ENCODE measurements at regions not wholly inside any gene's neighbourhood (a gene's known extent, or its start where the extent isn't known, plus 50 kb on each side); places are given as distances from the start of the nearest gene placed in this dataset.

DNA sequence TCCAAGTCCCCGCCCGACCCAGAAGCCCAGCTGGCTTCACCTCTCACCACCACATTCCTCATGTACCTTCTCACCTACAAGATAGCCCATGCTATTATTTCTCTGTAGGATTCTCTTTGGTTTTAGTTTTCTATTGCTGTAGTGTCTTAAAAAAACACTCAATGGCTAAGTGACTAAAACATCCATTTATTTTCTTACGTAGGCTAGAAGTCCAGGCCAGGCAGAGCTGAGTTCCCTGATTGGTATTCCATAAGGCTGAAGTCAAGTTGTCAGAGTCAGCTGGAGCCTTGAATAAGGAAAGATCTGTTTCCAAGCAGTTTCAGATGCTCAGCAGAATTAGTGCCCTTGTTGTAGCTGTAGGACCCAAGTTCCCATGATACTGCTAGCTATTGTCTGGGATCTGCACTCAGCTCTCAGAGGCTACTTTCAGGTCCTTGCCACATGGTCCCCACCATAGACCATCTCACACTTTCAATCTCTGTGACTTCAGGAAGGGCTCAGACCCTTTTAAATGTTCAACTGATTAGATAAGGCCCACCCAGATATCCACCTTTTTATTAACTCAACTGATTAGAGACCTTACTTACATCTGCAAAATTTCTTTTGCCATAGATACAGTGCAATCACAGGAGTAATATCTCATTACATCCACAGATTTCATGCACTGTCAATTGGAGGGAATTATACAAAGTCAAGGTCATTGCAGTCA is 371.0 kb downstream of the TGFB2 start:
- Mint-ChIP-seq H3K36me3 (no peaks in the 10 kb centered on the region), H3K4me1 (no peaks in the 10 kb centered on the region), H3K27me3 (no peaks in the 10 kb centered on the region), H3K27ac (no peak overlapping the region), H3K9me3 (peaks cover 0 to 6% (median 2%) of the 10 kb centered on the region in 5 donors), H3K4me3 (no peak overlapping the region)
- H3K27me3 ChIP-seq (ENCODE audit: insufficient read depth, low read length, poor library complexity, severe bottlenecking) = no peaks in the 10 kb centered on the region
- no peak for DNase-seq
- POLR2A ChIA-PET = no interaction called here
- H3K36me3 ChIP-seq (ENCODE audit: insufficient read depth, low read length) = no peaks in the 10 kb centered on the region
- no peak overlapping the region for H3K4me3 ChIP-seq (ENCODE audit: low read length)
- H3K9me3 ChIP-seq (ENCODE audit: low read length) = no peaks in the 10 kb centered on the region
- H3K4me1 ChIP-seq (ENCODE audit: insufficient read depth, low read length) = no peaks in the 10 kb centered on the region
- H3K27ac ChIP-seq (ENCODE audit: low read depth, low read length) = no peak overlapping the region
- CTCF ChIA-PET = no interaction called here

GRCh38 chr1:218717575-218717974 is 372.4 kb downstream of the TGFB2 start:
- H3K9me3 ChIP-seq (ENCODE audit: low read length) = no peaks in the 10 kb centered on the region
- no peak for DNase-seq
- H3K4me1 ChIP-seq (ENCODE audit: insufficient read depth, low read length) = no peaks in the 10 kb centered on the region
- Mint-ChIP-seq H3K27ac (no peak overlapping the region), H3K27me3 (no peaks in the 10 kb centered on the region), H3K4me1 (no peaks in the 10 kb centered on the region), H3K36me3 (no peaks in the 10 kb centered on the region), H3K9me3 (peaks cover 0 to 5% (median 2%) of the 10 kb centered on the region in 5 donors), H3K4me3 (no peak overlapping the region)
- H3K27ac ChIP-seq (ENCODE audit: low read depth, low read length) = no peak overlapping the region
- H3K4me3 ChIP-seq (ENCODE audit: low read length) = no peak overlapping the region
- H3K36me3 ChIP-seq (ENCODE audit: insufficient read depth, low read length) = no peaks in the 10 kb centered on the region
- no peaks in the 10 kb centered on the region for H3K27me3 ChIP-seq (ENCODE audit: insufficient read depth, low read length, poor library complexity, severe bottlenecking)
- ChIA-PET POLR2A (no interaction called here), CTCF (no interaction called here)

GRCh38 chr1:218718206-218718605 is 373.1 kb downstream of the TGFB2 start:
- Histone ChIP-seq H3K9me3 (ENCODE audit: low read length) (no peaks in the 10 kb centered on the region), H3K4me1 (ENCODE audit: insufficient read depth, low read length) (no peaks in the 10 kb centered on the region), H3K36me3 (ENCODE audit: insufficient read depth, low read length) (no peaks in the 10 kb centered on the region), H3K4me3 (ENCODE audit: low read length) (no peak overlapping the region), H3K27ac (ENCODE audit: low read depth, low read length) (no peak overlapping the region), H3K27me3 (ENCODE audit: insufficient read depth, low read length, poor library complexity, severe bottlenecking) (no peaks in the 10 kb centered on the region)
- Mint-ChIP-seq H3K27ac (no peak overlapping the region), H3K27me3 (no peaks in the 10 kb centered on the region), H3K4me1 (no peaks in the 10 kb centered on the region), H3K4me3 (no peak overlapping the region), H3K36me3 (no peaks in the 10 kb centered on the region), H3K9me3 (peaks cover 0 to 5% (median 0%) of the 10 kb centered on the region in 5 donors)
- ChIA-PET POLR2A (no interaction called here), CTCF (no interaction called here)
- DNase-seq = no peak

GRCh38 chr1:218718977-218719376 is 373.8 kb downstream of the TGFB2 start:
- Mint-ChIP-seq H3K27me3 (no peaks in the 10 kb centered on the region), H3K9me3 (peaks cover 0 to 5% (median 0%) of the 10 kb centered on the region in 5 donors), H3K27ac (no peak overlapping the region), H3K4me3 (no peak overlapping the region), H3K36me3 (no peaks in the 10 kb centered on the region), H3K4me1 (no peaks in the 10 kb centered on the region)
- no peaks in the 10 kb centered on the region for H3K9me3 ChIP-seq (ENCODE audit: low read length)
- H3K4me3 ChIP-seq (ENCODE audit: low read length) = no peak overlapping the region
- no peak for DNase-seq
- ChIA-PET CTCF (no interaction called here), POLR2A (no interaction called here)
- H3K27ac ChIP-seq (ENCODE audit: low read depth, low read length) = no peak overlapping the region
- no peaks in the 10 kb centered on the region for H3K4me1 ChIP-seq (ENCODE audit: insufficient read depth, low read length)
- no peaks in the 10 kb centered on the region for H3K36me3 ChIP-seq (ENCODE audit: insufficient read depth, low read length)
- H3K27me3 ChIP-seq (ENCODE audit: insufficient read depth, low read length, poor library complexity, severe bottlenecking) = no peaks in the 10 kb centered on the region

DNA sequence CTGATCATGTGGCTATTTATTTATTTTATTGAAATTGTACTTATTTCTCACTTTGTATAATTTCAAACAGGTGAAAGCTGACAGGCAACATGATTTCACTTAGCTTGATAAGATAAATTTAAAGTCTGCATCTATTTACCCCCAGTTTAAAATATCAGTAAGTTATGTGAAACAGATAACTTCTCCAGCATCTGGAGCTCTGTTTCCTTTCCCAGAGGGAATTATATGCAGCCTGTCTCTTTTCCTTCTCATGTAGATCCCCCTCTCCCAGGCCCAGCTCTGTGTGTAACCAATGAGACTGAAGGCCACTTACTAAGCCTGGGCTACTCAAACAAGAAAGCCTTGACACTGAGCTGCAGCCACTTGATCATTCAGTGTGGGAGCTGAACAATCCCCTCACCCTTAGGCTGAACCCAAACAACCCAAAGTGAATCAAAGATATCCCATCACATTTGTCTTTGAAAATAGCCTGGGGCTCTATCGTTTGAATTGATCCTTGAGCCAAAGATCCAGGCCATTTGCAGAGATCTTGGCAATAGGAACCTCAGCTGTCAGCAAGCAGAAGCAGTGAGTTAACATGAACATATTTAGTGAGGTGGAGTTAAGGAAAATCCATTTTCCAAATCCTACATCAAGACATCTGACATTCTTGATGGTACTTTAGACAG is 383.9 kb downstream of the TGFB2 start:
- Mint-ChIP-seq H3K36me3 (no peaks in the 10 kb centered on the region), H3K27ac (no peak overlapping the region), H3K27me3 (no peaks in the 10 kb centered on the region), H3K4me3 (no peak overlapping the region), H3K9me3 (no peaks in the 10 kb centered on the region), H3K4me1 (no peaks in the 10 kb centered on the region)
- ChIA-PET POLR2A (no interaction called here), CTCF (no interaction called here)
- H3K27me3 ChIP-seq (ENCODE audit: insufficient read depth, low read length, poor library complexity, severe bottlenecking) = no peaks in the 10 kb centered on the region
- no peaks in the 10 kb centered on the region for H3K4me1 ChIP-seq (ENCODE audit: insufficient read depth, low read length)
- no peak for DNase-seq
- H3K27ac ChIP-seq (ENCODE audit: low read depth, low read length) = no peak overlapping the region
- no peaks in the 10 kb centered on the region for H3K9me3 ChIP-seq (ENCODE audit: low read length)
- H3K36me3 ChIP-seq (ENCODE audit: insufficient read depth, low read length) = no peaks in the 10 kb centered on the region
- H3K4me3 ChIP-seq (ENCODE audit: low read length) = no peak overlapping the region

DNA sequence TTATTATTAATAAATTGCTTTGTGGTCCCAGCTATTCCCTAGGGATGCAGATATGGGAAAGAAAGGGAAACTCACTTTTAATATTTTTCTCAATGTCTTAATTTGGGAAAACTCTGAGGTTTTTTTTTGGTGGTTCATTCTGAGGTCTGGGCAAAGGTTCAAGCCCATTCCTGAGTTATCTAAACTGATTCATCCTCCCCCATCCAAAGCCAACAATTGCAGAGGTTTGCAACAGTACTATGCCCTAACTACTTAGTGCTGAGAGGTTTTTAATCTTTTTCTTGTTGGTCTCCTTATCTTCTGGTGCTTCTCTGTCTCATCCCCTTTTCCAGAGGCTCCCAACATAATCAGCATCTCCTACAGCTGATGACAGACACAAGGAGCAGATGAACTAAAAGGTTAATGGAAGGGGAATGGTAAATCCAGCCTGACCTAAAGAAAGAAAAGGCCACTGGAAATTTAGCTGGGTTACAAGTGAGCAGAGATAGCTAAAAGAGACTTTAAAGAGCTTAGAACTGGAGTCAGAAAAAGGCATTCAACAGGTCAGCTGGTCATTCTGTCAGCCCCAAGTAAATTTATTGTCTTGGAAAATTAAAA is 390.4 kb downstream of the TGFB2 start:
- Histone ChIP-seq H3K4me3 (ENCODE audit: low read length) (no peak overlapping the region), H3K9me3 (ENCODE audit: low read length) (no peaks in the 10 kb centered on the region), H3K4me1 (ENCODE audit: insufficient read depth, low read length) (no peaks in the 10 kb centered on the region), H3K27ac (ENCODE audit: low read depth, low read length) (no peak overlapping the region), H3K36me3 (ENCODE audit: insufficient read depth, low read length) (no peaks in the 10 kb centered on the region), H3K27me3 (ENCODE audit: insufficient read depth, low read length, poor library complexity, severe bottlenecking) (no peaks in the 10 kb centered on the region)
- no peak overlapping the region for H3K27ac Mint-ChIP-seq
- no peak for DNase-seq
- H3K27me3 Mint-ChIP-seq = no peaks in the 10 kb centered on the region
- H3K9me3 Mint-ChIP-seq = no peaks in the 10 kb centered on the region
- no peaks in the 10 kb centered on the region for H3K36me3 Mint-ChIP-seq
- H3K4me3 Mint-ChIP-seq = no peak overlapping the region
- H3K4me1 Mint-ChIP-seq = no peaks in the 10 kb centered on the region
- ChIA-PET CTCF (no interaction called here), POLR2A (no interaction called here)

- no peaks in the 10 kb centered on the region for H3K27me3 ChIP-seq (ENCODE audit: insufficient read depth, low read length, poor library complexity, severe bottlenecking)
- no peak overlapping the region for H3K27ac Mint-ChIP-seq
- no peak overlapping the region for H3K4me3 Mint-ChIP-seq
- no peaks in the 10 kb centered on the region for H3K4me1 Mint-ChIP-seq
- H3K9me3 Mint-ChIP-seq = peaks cover 0 to 5% (median 4%) of the 10 kb centered on the region in 5 donors
- CTCF ChIA-PET = no interaction called here
- no peaks in the 10 kb centered on the region for H3K36me3 Mint-ChIP-seq
- DNase-seq = no peak
- no peak overlapping the region for H3K4me3 ChIP-seq (ENCODE audit: low read length)
- H3K4me1 ChIP-seq (ENCODE audit: insufficient read depth, low read length) = no peaks in the 10 kb centered on the region
- H3K27ac ChIP-seq (ENCODE audit: low read depth, low read length) = no peak overlapping the region
- H3K36me3 ChIP-seq (ENCODE audit: insufficient read depth, low read length) = no peaks in the 10 kb centered on the region
- H3K27me3 Mint-ChIP-seq = no peaks in the 10 kb centered on the region
- H3K9me3 ChIP-seq (ENCODE audit: low read length) = no peaks in the 10 kb centered on the region
- POLR2A ChIA-PET = no interaction called here
These were observed 394.3 kb downstream of the TGFB2 start for GRCh38 chr1:218739426-218739825.

DNA sequence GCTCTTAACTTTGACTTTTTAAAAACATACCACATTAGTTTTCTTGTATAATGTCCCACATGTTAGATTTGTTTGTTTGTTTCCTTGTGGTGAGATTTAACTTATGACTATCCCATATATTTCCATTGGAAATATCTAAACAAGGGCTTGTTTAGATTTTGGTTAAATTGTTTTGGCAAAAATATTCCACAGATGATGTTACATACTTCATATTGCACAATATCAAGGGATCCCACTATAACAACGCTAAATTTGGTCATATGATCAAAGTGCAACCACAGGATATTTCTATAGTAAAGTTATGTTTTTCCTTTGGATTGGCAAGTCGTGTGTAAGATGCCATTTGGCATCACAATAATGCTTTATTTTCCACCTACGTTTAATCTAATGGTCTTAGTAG is 396.7 kb downstream of the TGFB2 start:
- H3K4me1 ChIP-seq (ENCODE audit: insufficient read depth, low read length) = no peaks in the 10 kb centered on the region
- H3K4me3 ChIP-seq (ENCODE audit: low read length) = no peak overlapping the region
- H3K4me1 Mint-ChIP-seq = no peaks in the 10 kb centered on the region
- H3K4me3 Mint-ChIP-seq = no peak overlapping the region
- no peaks in the 10 kb centered on the region for H3K36me3 Mint-ChIP-seq
- no peaks in the 10 kb centered on the region for H3K27me3 ChIP-seq (ENCODE audit: insufficient read depth, low read length, poor library complexity, severe bottlenecking)
- no peaks in the 10 kb centered on the region for H3K36me3 ChIP-seq (ENCODE audit: insufficient read depth, low read length)
- H3K9me3 Mint-ChIP-seq = peaks cover 0 to 10% (median 7%) of the 10 kb centered on the region in 5 donors
- no peak for DNase-seq
- no peak overlapping the region for H3K27ac ChIP-seq (ENCODE audit: low read depth, low read length)
- peaks cover 0 to 2% of the 10 kb centered on the region in 2 donors for H3K27me3 Mint-ChIP-seq
- POLR2A ChIA-PET = no interaction called here
- no peak overlapping the region for H3K27ac Mint-ChIP-seq
- CTCF ChIA-PET = no interaction called here
- H3K9me3 ChIP-seq (ENCODE audit: low read length) = no peaks in the 10 kb centered on the region
